Panc1 (cell line): ENCODE measurements at regions not wholly inside any gene's neighbourhood (a gene's known extent, or its start where the extent isn't known, plus 50 kb on each side); places are given as distances from the start of the nearest gene placed in this dataset.

Experiments
- ATAC-seq: fragments of 200-7000 bp; cut with Tn5 transposase; 2 replicates; pipeline ENCODE4 v1.9.1; 2020; ENCODE audit warnings: mild to moderate bottlenecking, moderate library complexity
- BruUV-seq: library from RNA; stranded (reverse); fragments of 400-500 nt; replicated peaks from 2 replicates; lab custom pipeline; 2021; lab: Mats Ljungman, UMichigan
- CTCF ChIA-PET: fragments of 300-600 bp; sonication (Branson Sonifier 250); formaldehyde crosslinking; loops from one replicate; lab custom pipeline; 2022; ENCODE audit warnings: antibody characterized with exemption; lab: Charles Lee
- POLR2A ChIA-PET: fragments of 300-600 bp; sonication (Branson Sonifier 250); formaldehyde crosslinking; loops from one replicate; lab custom pipeline; 2022; ENCODE audit warnings: antibody characterized with exemption; lab: Charles Lee
- DNase-seq: peaks from one replicate; pipeline ENCODE4 v3.0.0-alpha.2; 2010; ENCODE audit warnings: low read depth, low spot score
- H3K27ac ChIP-seq: 2 replicates; pipeline ENCODE4 v1.5.1; 2011; ENCODE audit warnings: mild to moderate bottlenecking, low read length, inconsistent platforms
- H3K27me3 ChIP-seq: fragments of 200-500 bp; sonication (Bioruptor generic); 2 replicates; pipeline ENCODE4 v1.6.0; 2014; ENCODE audit warnings: low read length, inconsistent platforms; ENCODE audit not compliant: control insufficient read depth, insufficient read depth
- H3K36me3 ChIP-seq: fragments of 200-500 bp; sonication (Bioruptor generic); 2 replicates; pipeline ENCODE4 v1.5.1; 2014; ENCODE audit warnings: inconsistent platforms, mild to moderate bottlenecking, low read length, moderate library complexity; ENCODE audit not compliant: control insufficient read depth, insufficient read depth
- H3K4me1 ChIP-seq: 2 replicates; pipeline ENCODE4 v1.5.1; 2011; ENCODE audit warnings: inconsistent platforms, mild to moderate bottlenecking, low read length, moderate library complexity; ENCODE audit not compliant: control insufficient read depth, insufficient read depth
- H3K4me3 ChIP-seq, 2 experiments: 2 replicates each; pipeline ENCODE4 v1.5.1; 2011 to 2012; ENCODE audit warnings: low read depth in 2 of 2, low read length in 2 of 2, mild to moderate bottlenecking in 2 of 2, inconsistent platforms in 1 of 2, moderate library complexity in 1 of 2
- H3K9me3 ChIP-seq: fragments of 200-500 bp; sonication (Bioruptor generic); 2 replicates; pipeline ENCODE4 v1.5.1; 2014; ENCODE audit warnings: low read depth, mild to moderate bottlenecking, inconsistent platforms, low read length, moderate library complexity; ENCODE audit not compliant: control insufficient read depth, insufficient read depth
- POLR2AphosphoS5 ChIP-seq: IDR thresholded peaks from 2 replicates; pipeline ENCODE4 v1.6.1; 2012; ENCODE audit warnings: mild to moderate bottlenecking, low read depth, low read length, moderate library complexity
- SIN3A ChIP-seq: IDR thresholded peaks from 2 replicates; pipeline ENCODE4 v1.6.1; 2012; ENCODE audit warnings: low read depth, mild to moderate bottlenecking, low read length, moderate library complexity, borderline replicate concordance; ENCODE audit not compliant: insufficient read depth
- TCF7L2 ChIP-seq: IDR thresholded peaks from 2 replicates; pipeline ENCODE4 v1.6.1; 2011; ENCODE audit warnings: mild to moderate bottlenecking, low read depth, low read length, inconsistent platforms
- in situ Hi-C: cut with HindIII; loops from 2 replicates; pipeline ENCODE4 v1.10.0; 2016; ENCODE audit warnings: low sequenced_read_pairs, low pct_unique_long_range_greater_than_20kb
- intact Hi-C: fragments of 100-400 bp; cut with micrococcal nuclease; formaldehyde crosslinking; loops from one replicate; pipeline ENCODE4 v1.10.0; 2022; ENCODE audit not compliant: unreplicated experiment
- TF ChIP-seq, protein P1 (sequence below): fragments of 450-650 bp; IDR thresholded peaks from 2 replicates; pipeline ENCODE4 v1.5.1; 2017; ENCODE audit warnings: mild to moderate bottlenecking
- TF ChIP-seq, protein P2 (sequence below), 2 experiments: IDR thresholded peaks; 2 replicates each; pipeline ENCODE4 v1.6.1; 2011 to 2012; ENCODE audit warnings: low read depth in 2 of 2, control low read depth in 1 of 2, low read length in 1 of 2, mild to moderate bottlenecking in 1 of 2, moderate library complexity in 1 of 2; ENCODE audit not compliant: insufficient read depth in 1 of 2

DNA sequence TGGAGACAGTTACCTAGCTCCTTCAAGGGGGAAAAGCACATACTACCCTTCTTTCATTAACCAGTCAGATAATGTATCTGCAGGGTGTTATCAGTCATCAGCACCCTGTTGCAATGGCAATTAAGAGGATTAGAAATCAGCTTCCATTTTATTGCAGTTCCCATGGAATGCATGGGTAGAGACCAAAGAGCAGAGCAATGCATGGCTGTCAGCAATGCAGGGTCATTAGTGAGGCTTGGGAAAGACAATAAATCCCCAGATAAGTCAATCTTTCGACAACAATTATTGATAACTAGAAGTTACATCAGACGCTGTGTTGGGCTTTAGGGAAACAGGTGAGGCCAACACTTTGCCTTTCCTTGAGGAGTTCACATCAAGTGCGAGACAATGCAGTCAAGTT, 150.9 kb downstream of the MAFB start:
- ATAC-seq = no peak
- no peak overlapping the region for H3K27ac ChIP-seq
- intact Hi-C loops (no loop called here), in situ Hi-C loops (no loop called here)
- no peaks in the 10 kb centered on the region for H3K27me3 ChIP-seq
- no peaks in the 10 kb centered on the region for H3K4me1 ChIP-seq
- no peaks in the 10 kb centered on the region for H3K36me3 ChIP-seq
- no peak overlapping the region for H3K4me3 ChIP-seq
- ChIA-PET CTCF (no interaction called here), POLR2A (no interaction called here)
- no peak for DNase-seq
- no peaks in the 10 kb centered on the region for H3K9me3 ChIP-seq
- no TSS peak for BruUV-seq
- TF ChIP-seq, protein P1, sequence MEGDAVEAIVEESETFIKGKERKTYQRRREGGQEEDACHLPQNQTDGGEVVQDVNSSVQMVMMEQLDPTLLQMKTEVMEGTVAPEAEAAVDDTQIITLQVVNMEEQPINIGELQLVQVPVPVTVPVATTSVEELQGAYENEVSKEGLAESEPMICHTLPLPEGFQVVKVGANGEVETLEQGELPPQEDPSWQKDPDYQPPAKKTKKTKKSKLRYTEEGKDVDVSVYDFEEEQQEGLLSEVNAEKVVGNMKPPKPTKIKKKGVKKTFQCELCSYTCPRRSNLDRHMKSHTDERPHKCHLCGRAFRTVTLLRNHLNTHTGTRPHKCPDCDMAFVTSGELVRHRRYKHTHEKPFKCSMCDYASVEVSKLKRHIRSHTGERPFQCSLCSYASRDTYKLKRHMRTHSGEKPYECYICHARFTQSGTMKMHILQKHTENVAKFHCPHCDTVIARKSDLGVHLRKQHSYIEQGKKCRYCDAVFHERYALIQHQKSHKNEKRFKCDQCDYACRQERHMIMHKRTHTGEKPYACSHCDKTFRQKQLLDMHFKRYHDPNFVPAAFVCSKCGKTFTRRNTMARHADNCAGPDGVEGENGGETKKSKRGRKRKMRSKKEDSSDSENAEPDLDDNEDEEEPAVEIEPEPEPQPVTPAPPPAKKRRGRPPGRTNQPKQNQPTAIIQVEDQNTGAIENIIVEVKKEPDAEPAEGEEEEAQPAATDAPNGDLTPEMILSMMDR = no peak
- TF ChIP-seq SIN3A (no peak), TCF7L2 (no peak), POLR2AphosphoS5 (no peak)
- TF ChIP-seq, protein P2, sequence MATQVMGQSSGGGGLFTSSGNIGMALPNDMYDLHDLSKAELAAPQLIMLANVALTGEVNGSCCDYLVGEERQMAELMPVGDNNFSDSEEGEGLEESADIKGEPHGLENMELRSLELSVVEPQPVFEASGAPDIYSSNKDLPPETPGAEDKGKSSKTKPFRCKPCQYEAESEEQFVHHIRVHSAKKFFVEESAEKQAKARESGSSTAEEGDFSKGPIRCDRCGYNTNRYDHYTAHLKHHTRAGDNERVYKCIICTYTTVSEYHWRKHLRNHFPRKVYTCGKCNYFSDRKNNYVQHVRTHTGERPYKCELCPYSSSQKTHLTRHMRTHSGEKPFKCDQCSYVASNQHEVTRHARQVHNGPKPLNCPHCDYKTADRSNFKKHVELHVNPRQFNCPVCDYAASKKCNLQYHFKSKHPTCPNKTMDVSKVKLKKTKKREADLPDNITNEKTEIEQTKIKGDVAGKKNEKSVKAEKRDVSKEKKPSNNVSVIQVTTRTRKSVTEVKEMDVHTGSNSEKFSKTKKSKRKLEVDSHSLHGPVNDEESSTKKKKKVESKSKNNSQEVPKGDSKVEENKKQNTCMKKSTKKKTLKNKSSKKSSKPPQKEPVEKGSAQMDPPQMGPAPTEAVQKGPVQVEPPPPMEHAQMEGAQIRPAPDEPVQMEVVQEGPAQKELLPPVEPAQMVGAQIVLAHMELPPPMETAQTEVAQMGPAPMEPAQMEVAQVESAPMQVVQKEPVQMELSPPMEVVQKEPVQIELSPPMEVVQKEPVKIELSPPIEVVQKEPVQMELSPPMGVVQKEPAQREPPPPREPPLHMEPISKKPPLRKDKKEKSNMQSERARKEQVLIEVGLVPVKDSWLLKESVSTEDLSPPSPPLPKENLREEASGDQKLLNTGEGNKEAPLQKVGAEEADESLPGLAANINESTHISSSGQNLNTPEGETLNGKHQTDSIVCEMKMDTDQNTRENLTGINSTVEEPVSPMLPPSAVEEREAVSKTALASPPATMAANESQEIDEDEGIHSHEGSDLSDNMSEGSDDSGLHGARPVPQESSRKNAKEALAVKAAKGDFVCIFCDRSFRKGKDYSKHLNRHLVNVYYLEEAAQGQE (IDR thresholded peaks at IDR 0.05; ENCODE audit: insufficient read depth in 1 of 2, low read depth in 2 of 2, low read length in 1 of 2) = no peak

DNA sequence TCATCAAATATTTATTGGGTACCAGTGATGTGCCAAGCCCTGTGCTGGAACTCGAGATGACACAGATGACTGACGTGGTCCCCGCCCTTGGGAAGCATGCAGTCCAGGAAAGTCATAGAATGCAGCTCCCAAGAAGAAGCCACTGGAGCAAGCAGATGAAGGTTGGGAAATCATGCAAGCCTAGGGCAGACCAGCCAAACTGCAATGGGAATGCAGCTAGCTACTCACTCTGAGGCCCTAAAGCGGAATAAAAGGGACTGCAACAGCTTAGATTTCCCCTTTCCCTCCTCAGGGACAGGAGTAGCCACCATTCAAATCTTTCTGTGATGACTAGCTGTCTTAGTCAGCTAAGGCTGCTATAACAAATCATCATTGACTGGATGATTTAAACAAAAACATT, 152.2 kb downstream of the MAFB start:
- in situ Hi-C loops = no loop called here
- POLR2A ChIA-PET = no interaction called here

More for the DNA sequence above, 152.2 kb downstream of the MAFB start:
- no peaks in the 10 kb centered on the region for H3K27me3 ChIP-seq
- H3K4me1 ChIP-seq = no peaks in the 10 kb centered on the region
- intact Hi-C loops = no loop called here
- H3K4me3 ChIP-seq = no peak overlapping the region
- TF ChIP-seq, protein P2 (IDR thresholded peaks at IDR 0.05; ENCODE audit: insufficient read depth in 1 of 2, low read depth in 2 of 2, low read length in 1 of 2) = no peak
- TF ChIP-seq, protein P1 = no peak
- BruUV-seq = no TSS peak
- no peak overlapping the region for H3K27ac ChIP-seq
- H3K9me3 ChIP-seq = no peaks in the 10 kb centered on the region
- CTCF ChIA-PET = no interaction called here
- no peak for DNase-seq
- H3K36me3 ChIP-seq = no peaks in the 10 kb centered on the region
- no peak for ATAC-seq
